Retinal pigment epithelial cell (primary cell): ENCODE measurements at regions not wholly inside any gene's neighbourhood (a gene's known extent, or its start where the extent isn't known, plus 50 kb on each side); places are given as distances from the start of the nearest gene placed in this dataset.

Experiments
- DNase-seq: peaks from one replicate; pipeline ENCODE4 v3.0.0-alpha.2; 2010; ENCODE audit warnings: low read depth
- H3K4me3 ChIP-seq: 2 replicates; pipeline ENCODE4 v1.5.1; 2011; ENCODE audit warnings: mild to moderate bottlenecking, low read length, control low read depth, moderate library complexity
- TF ChIP-seq, protein P1 (sequence below): conservative IDR thresholded peaks from 2 replicates; pipeline ENCODE4 v1.5.1; 2011; ENCODE audit warnings: low read depth, low read length, control low read depth, inconsistent platforms

DNA sequence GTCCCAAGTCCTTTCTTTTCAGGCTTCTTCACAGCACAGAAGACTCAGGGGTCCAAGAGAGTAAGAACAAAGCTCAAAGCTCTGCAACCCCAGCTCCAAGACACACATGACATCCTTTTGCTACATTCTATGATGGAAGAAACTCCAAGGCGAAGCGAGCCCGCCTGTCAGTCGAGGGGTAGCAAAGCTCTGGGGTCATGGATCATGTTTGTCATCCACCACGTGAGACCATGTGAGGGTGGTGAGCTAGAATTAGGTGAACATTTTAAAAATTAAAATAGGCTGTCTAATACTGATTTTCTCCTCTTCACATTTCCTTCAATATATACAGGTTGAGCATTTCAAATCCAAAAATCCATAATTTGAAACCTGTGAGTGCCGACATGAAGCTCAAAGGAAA is 189.6 kb downstream of the TTLL2 start:
- no peak overlapping the region for H3K4me3 ChIP-seq
- DNase-seq, result no peak
- TF ChIP-seq, protein P1, sequence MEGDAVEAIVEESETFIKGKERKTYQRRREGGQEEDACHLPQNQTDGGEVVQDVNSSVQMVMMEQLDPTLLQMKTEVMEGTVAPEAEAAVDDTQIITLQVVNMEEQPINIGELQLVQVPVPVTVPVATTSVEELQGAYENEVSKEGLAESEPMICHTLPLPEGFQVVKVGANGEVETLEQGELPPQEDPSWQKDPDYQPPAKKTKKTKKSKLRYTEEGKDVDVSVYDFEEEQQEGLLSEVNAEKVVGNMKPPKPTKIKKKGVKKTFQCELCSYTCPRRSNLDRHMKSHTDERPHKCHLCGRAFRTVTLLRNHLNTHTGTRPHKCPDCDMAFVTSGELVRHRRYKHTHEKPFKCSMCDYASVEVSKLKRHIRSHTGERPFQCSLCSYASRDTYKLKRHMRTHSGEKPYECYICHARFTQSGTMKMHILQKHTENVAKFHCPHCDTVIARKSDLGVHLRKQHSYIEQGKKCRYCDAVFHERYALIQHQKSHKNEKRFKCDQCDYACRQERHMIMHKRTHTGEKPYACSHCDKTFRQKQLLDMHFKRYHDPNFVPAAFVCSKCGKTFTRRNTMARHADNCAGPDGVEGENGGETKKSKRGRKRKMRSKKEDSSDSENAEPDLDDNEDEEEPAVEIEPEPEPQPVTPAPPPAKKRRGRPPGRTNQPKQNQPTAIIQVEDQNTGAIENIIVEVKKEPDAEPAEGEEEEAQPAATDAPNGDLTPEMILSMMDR, result no peak

DNA sequence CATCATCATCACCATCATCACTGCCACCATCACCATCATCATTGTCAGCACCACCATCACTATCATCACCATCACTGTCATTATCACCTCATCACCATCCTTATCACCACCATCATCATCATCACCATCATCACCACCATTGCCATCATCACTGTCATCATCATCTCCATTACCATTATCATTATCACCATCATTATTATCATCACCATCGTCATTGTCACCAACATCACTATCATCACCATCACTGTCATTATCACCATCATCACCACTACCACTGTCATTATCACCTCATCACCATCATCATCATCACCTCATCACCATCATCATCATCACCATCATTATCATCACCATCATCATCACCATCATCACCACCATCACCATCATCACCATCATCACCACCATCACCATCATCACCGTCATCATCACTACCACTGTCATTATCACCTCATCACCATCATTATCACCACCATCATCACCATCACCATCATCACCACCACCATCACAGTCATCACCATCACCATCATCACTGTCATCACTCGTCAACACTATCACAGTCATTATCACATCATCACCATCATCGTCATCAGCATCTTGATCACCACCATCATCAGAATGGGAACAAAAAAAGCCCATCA is 191.1 kb downstream of the TTLL2 start:
- TF ChIP-seq, protein P1, result no peak
- DNase-seq, result no peak
- H3K4me3 ChIP-seq, result no peak overlapping the region

DNA sequence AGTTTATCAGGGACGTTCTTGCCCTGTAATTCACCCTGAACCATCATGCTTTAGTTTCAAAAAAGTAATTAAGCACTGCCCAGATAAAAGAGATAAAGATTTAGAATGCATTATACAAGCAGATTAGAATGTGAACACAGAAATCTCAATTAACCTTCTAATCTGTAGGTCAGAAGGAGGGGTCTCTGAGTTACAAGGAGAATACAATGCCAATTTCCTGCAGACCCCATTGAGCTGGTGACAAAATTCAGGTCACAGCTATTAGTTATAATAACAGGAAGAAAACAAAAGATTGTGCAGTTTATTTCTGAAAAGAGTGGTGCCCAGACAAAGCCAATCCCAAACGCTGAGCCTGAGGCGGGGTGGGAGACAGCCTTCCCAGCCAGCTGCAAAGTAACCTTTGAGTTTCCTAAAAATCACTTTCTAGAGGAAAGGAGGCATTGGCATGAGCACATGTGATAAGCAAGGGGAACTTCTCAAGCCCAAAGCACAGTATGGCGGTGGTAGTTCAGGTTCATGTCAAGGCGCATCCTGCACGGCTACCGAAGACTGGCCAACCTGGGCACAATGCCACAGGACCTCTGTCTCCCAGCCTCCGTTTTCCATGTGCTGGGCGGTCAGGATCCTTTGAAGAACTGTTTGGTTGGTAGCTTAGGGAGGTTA is 192.5 kb downstream of the TTLL2 start:
- H3K4me3 ChIP-seq, result no peak overlapping the region
- TF ChIP-seq, protein P1, result no peak
- DNase-seq, result no peak

DNA sequence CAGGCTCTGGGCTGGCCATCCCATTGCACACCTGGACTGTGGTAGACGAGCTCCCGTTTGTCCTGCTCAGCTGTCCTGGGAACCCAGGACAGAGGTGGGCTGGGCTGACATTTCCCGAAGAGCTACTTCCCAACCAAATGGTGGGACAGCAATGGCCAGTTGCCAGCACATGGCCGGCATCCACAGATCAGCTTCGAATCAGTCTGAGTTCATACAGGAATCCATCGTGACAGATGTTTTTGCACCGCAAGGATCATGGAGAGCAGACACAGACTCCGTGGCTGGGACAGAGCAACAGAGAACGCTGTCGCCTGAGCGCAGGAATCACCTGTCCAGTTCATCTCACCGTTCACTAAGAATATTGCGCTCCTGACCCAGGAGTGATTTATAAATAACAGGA is 198.5 kb downstream of the TTLL2 start:
- DNase-seq, result no peak
- no peak overlapping the region for H3K4me3 ChIP-seq
- TF ChIP-seq, protein P1, result no peak

DNA sequence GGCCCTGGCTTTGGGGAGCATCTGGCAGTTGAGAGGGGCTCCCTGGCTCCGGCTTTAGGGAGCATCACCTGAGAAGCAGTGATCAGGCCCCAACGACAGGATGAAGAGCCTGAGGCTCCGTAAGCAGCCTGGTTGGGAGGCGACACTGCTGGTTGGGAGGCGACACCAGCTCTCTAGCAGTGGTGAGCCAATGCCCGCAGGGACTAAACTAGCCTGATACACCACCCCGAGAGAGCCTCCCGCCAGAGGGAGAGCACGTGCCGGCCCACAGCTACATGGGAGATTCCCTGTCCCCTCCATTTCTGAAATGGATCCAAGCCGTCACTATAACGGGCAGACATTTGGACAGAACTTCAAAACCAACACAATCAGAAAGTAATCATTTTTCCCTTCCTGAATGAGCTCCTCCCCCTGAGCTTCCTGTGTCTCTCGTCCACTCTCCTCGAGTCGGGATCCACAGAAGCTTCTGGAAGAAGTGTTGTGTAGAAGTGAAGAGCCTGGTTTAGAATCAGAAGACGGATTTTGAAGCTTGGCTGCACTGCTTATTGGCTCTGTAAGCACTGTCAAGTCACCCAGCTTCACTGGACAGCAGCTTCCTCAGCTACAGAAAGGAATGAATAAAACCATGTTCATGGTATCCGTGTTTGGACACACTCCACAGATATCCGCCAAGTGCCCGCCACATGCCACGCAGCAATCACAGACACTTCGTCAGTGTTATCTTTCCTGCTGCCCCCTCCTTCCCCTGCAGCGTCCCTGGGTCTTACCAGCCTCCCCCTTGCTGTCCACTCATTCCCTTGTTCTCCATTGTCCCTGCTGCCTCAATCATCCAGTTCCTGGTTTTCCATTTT is 199.6 kb downstream of the TTLL2 start:
- no peak overlapping the region for H3K4me3 ChIP-seq
- DNase-seq, result no peak
- TF ChIP-seq, protein P1, result no peak

DNA sequence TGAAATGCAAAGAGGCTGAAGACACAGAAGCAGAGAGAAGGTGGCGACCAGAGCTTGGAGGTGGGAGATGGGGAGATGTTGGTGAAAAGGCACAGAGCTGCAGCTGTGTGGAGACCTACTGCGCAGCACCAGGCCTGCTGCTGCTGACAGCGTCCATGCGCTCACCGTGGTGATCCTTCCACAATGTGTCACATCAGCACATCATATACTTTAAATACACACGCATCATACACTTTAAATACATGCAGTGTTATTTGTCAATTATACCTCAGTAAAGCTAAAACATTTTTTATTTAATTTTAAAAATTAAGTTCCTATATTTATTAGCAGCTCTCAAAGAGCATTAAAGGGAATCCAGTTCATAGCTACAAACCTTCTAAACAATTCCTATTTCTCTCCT is 200.9 kb downstream of the TTLL2 start:
- DNase-seq, result no peak
- TF ChIP-seq, protein P1, result no peak
- H3K4me3 ChIP-seq, result no peak overlapping the region
